ENCODE measurements at regions not wholly inside any gene's neighbourhood (a gene's known extent, or its start where the extent isn't known, plus 50 kb on each side); places are given as distances from the start of the nearest gene placed in this dataset.
"Not testable (repeated sequence)": the region's sequence is repeated elsewhere in the genome, so short reads cannot be mapped to it uniquely, and the experiment has no call there.

GRCh38 chr15:53031469-53031868 is 241.3 kb upstream of the ONECUT1 start:
- H3K4me3 ChIP-seq (ENCODE audit: low read depth, low read length, poor library complexity, severe bottlenecking), result no peak overlapping the region
- H2AFZ ChIP-seq (ENCODE audit: low read length), result no peak overlapping the region
- H4K20me1 ChIP-seq (ENCODE audit: insufficient read depth, low read length), result no peaks in the 10 kb centered on the region
- no peak overlapping the region for H3K9ac ChIP-seq (ENCODE audit: low read length)
- TF ChIP-seq CTCF (IDR thresholded peaks at IDR 0.05; ENCODE audit: low read length), result no peak
- TF ChIP-seq EZH2 (IDR thresholded peaks at IDR 0.05; ENCODE audit: borderline replicate concordance, low read length), result no peak
- H3K4me2 ChIP-seq (ENCODE audit: low read length), result no peak overlapping the region
- H3K27ac ChIP-seq (ENCODE audit: low read depth, low read length, poor library complexity, severe bottlenecking), result no peak overlapping the region
- no peaks in the 10 kb centered on the region for H3K9me3 ChIP-seq (ENCODE audit: low read length)
- no peaks in the 10 kb centered on the region for H3K27me3 ChIP-seq (ENCODE audit: insufficient read depth, low read length)
- no peaks in the 10 kb centered on the region for H3K4me1 ChIP-seq (ENCODE audit: insufficient read depth, low read length, severe bottlenecking)
- no peaks in the 10 kb centered on the region for H3K79me2 ChIP-seq (ENCODE audit: insufficient read depth, low read length)
- H3K9me2 ChIP-seq (ENCODE audit: low read depth, low read length), result no peaks in the 10 kb centered on the region
- no peaks in the 10 kb centered on the region for H3K36me3 ChIP-seq (ENCODE audit: insufficient read depth, low read length)
- H3F3A ChIP-seq (ENCODE audit: insufficient read depth, low read length), result no peaks in the 10 kb centered on the region

GRCh38 chr15:53022788-53023187 is 232.7 kb upstream of the ONECUT1 start:
- Histone ChIP-seq H3K79me2 (ENCODE audit: insufficient read depth, low read length) (no peaks in the 10 kb centered on the region), H3K9me3 (ENCODE audit: low read length) (no peaks in the 10 kb centered on the region), H3K27ac (ENCODE audit: low read depth, low read length, poor library complexity, severe bottlenecking) (no peak overlapping the region), H3K9me2 (ENCODE audit: low read depth, low read length) (no peaks in the 10 kb centered on the region), H3K4me3 (ENCODE audit: low read depth, low read length, poor library complexity, severe bottlenecking) (no peak overlapping the region), H3K36me3 (ENCODE audit: insufficient read depth, low read length) (no peaks in the 10 kb centered on the region), H3K9ac (ENCODE audit: low read length) (no peak overlapping the region), H3K4me2 (ENCODE audit: low read length) (no peak overlapping the region), H4K20me1 (ENCODE audit: insufficient read depth, low read length) (no peaks in the 10 kb centered on the region), H3K4me1 (ENCODE audit: insufficient read depth, low read length, severe bottlenecking) (no peaks in the 10 kb centered on the region), H3K27me3 (ENCODE audit: insufficient read depth, low read length) (no peaks in the 10 kb centered on the region), H3F3A (ENCODE audit: insufficient read depth, low read length) (no peaks in the 10 kb centered on the region), H2AFZ (ENCODE audit: low read length) (no peak overlapping the region)
- no peak for TF ChIP-seq CTCF (IDR thresholded peaks at IDR 0.05; ENCODE audit: low read length)
- no peak for TF ChIP-seq EZH2 (IDR thresholded peaks at IDR 0.05; ENCODE audit: borderline replicate concordance, low read length)

GRCh38 chr15:53013329-53013728 is 223.2 kb upstream of the ONECUT1 start:
- Histone ChIP-seq H3K27me3 (ENCODE audit: insufficient read depth, low read length) (no peaks in the 10 kb centered on the region), H3K4me2 (ENCODE audit: low read length) (no peak overlapping the region), H2AFZ (ENCODE audit: low read length) (no peak overlapping the region), H3F3A (ENCODE audit: insufficient read depth, low read length) (no peaks in the 10 kb centered on the region), H3K4me1 (ENCODE audit: insufficient read depth, low read length, severe bottlenecking) (no peaks in the 10 kb centered on the region), H3K9ac (ENCODE audit: low read length) (no peak overlapping the region), H3K9me2 (ENCODE audit: low read depth, low read length) (no peaks in the 10 kb centered on the region), H3K4me3 (ENCODE audit: low read depth, low read length, poor library complexity, severe bottlenecking) (no peak overlapping the region), H3K9me3 (ENCODE audit: low read length) (no peaks in the 10 kb centered on the region), H3K27ac (ENCODE audit: low read depth, low read length, poor library complexity, severe bottlenecking) (no peak overlapping the region), H3K36me3 (ENCODE audit: insufficient read depth, low read length) (no peaks in the 10 kb centered on the region), H3K79me2 (ENCODE audit: insufficient read depth, low read length) (no peaks in the 10 kb centered on the region), H4K20me1 (ENCODE audit: insufficient read depth, low read length) (no peaks in the 10 kb centered on the region)
- TF ChIP-seq CTCF (IDR thresholded peaks at IDR 0.05; ENCODE audit: low read length), result no peak
- no peak for TF ChIP-seq EZH2 (IDR thresholded peaks at IDR 0.05; ENCODE audit: borderline replicate concordance, low read length)

DNA sequence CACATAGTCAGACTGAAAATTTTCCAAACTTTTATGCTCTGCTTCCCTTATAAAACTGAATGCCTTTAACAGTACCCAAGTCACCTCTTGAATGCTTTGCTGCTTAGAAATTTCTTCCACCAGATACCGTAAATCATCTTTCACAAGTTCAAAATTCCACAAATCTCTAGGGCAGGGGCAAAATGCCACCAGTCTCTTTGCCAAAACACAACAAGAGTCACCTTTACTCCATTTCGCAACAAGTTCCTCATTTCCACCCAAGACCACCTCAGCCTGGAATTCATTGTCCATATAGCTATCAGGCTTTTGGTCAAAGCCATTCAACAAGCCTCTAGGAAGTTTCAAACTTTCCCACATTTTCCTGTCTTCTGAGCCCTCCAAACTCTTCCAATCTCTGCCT is 221.6 kb upstream of the ONECUT1 start:
- not testable (repeated sequence) for H2AFZ ChIP-seq (ENCODE audit: low read length); H3K27ac ChIP-seq (ENCODE audit: low read depth, low read length, poor library complexity, severe bottlenecking); H3K4me3 ChIP-seq (ENCODE audit: low read depth, low read length, poor library complexity, severe bottlenecking); H4K20me1 ChIP-seq (ENCODE audit: insufficient read depth, low read length); H3K4me1 ChIP-seq (ENCODE audit: insufficient read depth, low read length, severe bottlenecking); H3K27me3 ChIP-seq (ENCODE audit: insufficient read depth, low read length); H3K4me2 ChIP-seq (ENCODE audit: low read length); H3K36me3 ChIP-seq (ENCODE audit: insufficient read depth, low read length); H3K79me2 ChIP-seq (ENCODE audit: insufficient read depth, low read length); H3K9ac ChIP-seq (ENCODE audit: low read length); H3F3A ChIP-seq (ENCODE audit: insufficient read depth, low read length); H3K9me3 ChIP-seq (ENCODE audit: low read length); H3K9me2 ChIP-seq (ENCODE audit: low read depth, low read length)

All from OCI-LY1 (cell line).